ENCODE measurements at regions not wholly inside any gene's neighbourhood (a gene's known extent, or its start where the extent isn't known, plus 50 kb on each side); places are given as distances from the start of the nearest gene placed in this dataset.

DNA sequence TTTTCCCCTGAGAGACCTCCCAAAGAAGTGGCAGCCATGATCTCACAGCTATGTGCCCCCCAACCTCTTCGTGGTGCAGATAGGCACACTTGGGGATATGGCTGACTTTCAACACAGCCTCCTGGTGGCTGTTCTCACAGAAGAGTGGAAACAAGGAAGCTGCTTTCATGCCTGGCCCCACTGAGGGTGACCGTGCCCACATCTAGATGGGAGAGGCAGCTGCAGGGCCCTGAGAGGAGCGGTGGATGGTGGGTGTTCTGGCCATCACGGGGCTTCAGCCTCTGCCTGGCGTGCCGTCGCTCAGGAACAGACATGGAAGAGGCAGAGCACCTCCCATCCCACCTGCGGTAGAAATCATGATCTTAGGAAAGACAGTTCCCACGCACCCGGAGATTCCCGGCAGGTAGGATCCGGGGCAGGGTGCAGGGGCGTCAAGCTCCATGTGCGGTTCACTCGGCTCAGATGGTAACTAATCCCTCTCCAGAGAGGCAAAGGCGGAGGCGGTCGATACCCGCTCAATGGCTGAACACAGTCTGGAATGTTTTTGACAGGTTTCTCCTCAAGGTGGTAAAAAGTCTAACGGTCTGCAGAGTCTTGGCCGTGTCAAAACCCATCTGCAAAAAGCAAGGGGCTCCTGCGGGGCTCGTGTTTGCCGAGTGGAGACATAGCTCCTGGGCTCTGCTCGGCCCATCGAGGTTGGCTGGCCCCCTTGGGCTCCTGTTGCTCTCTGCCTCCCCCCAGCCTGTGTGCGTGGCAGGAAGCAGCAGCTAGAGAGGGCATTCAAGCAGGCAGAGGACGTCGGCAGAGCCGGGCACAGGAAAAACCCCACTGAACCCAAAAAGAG lies 225.2 kb upstream of the RTL1 start:
- Histone ChIP-seq H3K9me3 (ENCODE audit: control insufficient read depth, insufficient read depth, low read length) (no peaks in the 10 kb centered on the region), H3K36me3 (ENCODE audit: control insufficient read depth, insufficient read depth, low read length) (no peaks in the 10 kb centered on the region), H3K4me1 (ENCODE audit: control insufficient read depth, insufficient read depth, low read length) (no peaks in the 10 kb centered on the region), H3K4me3 (ENCODE audit: low read length) (no peak overlapping the region), H3K27ac (ENCODE audit: low read length) (no peak overlapping the region), H3K27me3 (ENCODE audit: control insufficient read depth, insufficient read depth, low read length) (no peaks in the 10 kb centered on the region)
- TF ChIP-seq, protein P1, sequence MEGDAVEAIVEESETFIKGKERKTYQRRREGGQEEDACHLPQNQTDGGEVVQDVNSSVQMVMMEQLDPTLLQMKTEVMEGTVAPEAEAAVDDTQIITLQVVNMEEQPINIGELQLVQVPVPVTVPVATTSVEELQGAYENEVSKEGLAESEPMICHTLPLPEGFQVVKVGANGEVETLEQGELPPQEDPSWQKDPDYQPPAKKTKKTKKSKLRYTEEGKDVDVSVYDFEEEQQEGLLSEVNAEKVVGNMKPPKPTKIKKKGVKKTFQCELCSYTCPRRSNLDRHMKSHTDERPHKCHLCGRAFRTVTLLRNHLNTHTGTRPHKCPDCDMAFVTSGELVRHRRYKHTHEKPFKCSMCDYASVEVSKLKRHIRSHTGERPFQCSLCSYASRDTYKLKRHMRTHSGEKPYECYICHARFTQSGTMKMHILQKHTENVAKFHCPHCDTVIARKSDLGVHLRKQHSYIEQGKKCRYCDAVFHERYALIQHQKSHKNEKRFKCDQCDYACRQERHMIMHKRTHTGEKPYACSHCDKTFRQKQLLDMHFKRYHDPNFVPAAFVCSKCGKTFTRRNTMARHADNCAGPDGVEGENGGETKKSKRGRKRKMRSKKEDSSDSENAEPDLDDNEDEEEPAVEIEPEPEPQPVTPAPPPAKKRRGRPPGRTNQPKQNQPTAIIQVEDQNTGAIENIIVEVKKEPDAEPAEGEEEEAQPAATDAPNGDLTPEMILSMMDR (IDR thresholded peaks at IDR 0.05), result no peak
- no peaks in the 10 kb centered on the region for H3K36me3 Mint-ChIP-seq
- ATAC-seq (no peak), DNase-seq (no peak)
- intact Hi-C loops (cut with micrococcal nuclease), result no loop called here
- no peaks in the 10 kb centered on the region for H3K9me3 Mint-ChIP-seq
- H3K27ac Mint-ChIP-seq, result no peak overlapping the region
- H3K27me3 Mint-ChIP-seq (ENCODE audit: low read depth in 2 of 2), result peaks cover 24 to 29% of the 10 kb centered on the region in 2 donors
- no peak overlapping the region for H3K4me3 Mint-ChIP-seq
- peaks cover 0 to 3% of the 10 kb centered on the region in 2 donors for H3K4me1 Mint-ChIP-seq
- 68% methylated on average over 30 of the region's 30 CpGs for WGBS (ENCODE audit: insufficient coverage)

DNA sequence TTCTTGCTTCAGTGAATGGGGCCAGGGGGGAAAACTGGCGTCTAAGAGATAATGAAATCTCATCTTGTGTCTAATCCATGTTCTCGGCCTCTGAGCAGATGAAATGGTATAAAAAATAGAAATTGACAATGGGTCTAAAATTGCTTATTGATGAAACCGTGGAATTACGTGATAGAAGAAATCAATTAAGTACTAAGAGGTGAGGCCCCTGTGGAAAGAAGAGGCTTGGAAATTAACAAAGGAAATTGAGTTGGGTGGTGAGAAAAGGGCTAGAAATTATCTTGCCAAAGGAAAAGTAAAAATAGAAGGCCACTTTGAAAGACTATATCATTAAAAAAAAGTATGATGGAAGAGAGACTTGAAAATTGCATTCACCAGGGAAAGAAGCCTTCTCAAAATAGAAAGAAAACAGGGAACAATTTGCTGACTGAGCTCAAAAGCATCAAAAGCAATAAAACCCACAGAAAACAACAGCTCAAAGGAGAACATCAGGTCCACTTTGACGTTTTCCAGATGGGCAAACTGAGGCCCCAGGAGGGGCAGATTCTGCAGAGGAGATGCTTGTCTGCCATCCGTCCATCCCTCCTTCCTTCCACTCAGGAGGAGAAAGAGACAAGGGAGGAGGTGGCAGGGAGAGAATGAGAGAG lies 226.1 kb upstream of the RTL1 start:
- intact Hi-C loops (cut with micrococcal nuclease), result no loop called here
- peaks cover 28 to 35% of the 10 kb centered on the region in 2 donors for H3K27me3 Mint-ChIP-seq (ENCODE audit: low read depth in 2 of 2)
- no peak for DNase-seq
- no peaks in the 10 kb centered on the region for H3K36me3 Mint-ChIP-seq
- no peaks in the 10 kb centered on the region for H3K9me3 ChIP-seq (ENCODE audit: control insufficient read depth, insufficient read depth, low read length)
- H3K4me1 Mint-ChIP-seq, result peaks cover 0 to 3% of the 10 kb centered on the region in 2 donors
- 71% methylated on average over 5 of the region's 6 CpGs for WGBS (ENCODE audit: insufficient coverage)
- no peaks in the 10 kb centered on the region for H3K4me1 ChIP-seq (ENCODE audit: control insufficient read depth, insufficient read depth, low read length)
- H3K27ac Mint-ChIP-seq, result no peak overlapping the region
- no peak overlapping the region for H3K4me3 ChIP-seq (ENCODE audit: low read length)
- H3K27me3 ChIP-seq (ENCODE audit: control insufficient read depth, insufficient read depth, low read length), result no peaks in the 10 kb centered on the region
- H3K4me3 Mint-ChIP-seq, result no peak overlapping the region
- H3K9me3 Mint-ChIP-seq, result no peaks in the 10 kb centered on the region
- TF ChIP-seq, protein P1 (IDR thresholded peaks at IDR 0.05), result no peak
- H3K27ac ChIP-seq (ENCODE audit: low read length), result no peak overlapping the region
- no peak for ATAC-seq
- H3K36me3 ChIP-seq (ENCODE audit: control insufficient read depth, insufficient read depth, low read length), result no peaks in the 10 kb centered on the region

DNA sequence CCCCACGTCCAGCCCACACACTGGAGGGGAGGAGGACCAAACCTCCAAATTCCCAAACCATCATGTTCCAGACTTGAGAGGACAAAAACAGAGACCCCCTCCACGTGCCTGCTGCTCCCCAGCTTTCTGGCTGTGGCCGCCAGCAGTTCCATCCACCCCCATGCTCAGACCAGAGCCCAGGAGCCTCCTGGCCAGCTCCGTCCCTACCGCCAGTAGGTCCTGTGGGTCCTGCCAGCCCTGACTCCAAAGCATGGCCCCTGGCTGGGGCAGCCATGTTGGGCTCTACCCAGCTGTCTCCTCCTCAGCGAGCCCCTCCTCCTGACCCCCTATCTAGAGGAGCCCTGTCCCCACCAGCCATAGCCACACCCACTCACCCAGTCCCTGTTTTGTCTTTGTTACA lies 227.3 kb upstream of the RTL1 start:
- H3K27me3 ChIP-seq (ENCODE audit: control insufficient read depth, insufficient read depth, low read length), result no peaks in the 10 kb centered on the region
- WGBS (ENCODE audit: insufficient coverage), result 81% methylated on average over 6 of the region's 6 CpGs

More for the DNA sequence above, 227.3 kb upstream of the RTL1 start:
- H3K27me3 Mint-ChIP-seq (ENCODE audit: low read depth in 2 of 2), result peaks cover 34 to 37% of the 10 kb centered on the region in 2 donors
- H3K36me3 Mint-ChIP-seq, result no peaks in the 10 kb centered on the region
- no peaks in the 10 kb centered on the region for H3K4me1 ChIP-seq (ENCODE audit: control insufficient read depth, insufficient read depth, low read length)
- intact Hi-C loops (cut with micrococcal nuclease), result no loop called here
- no peaks in the 10 kb centered on the region for H3K9me3 ChIP-seq (ENCODE audit: control insufficient read depth, insufficient read depth, low read length)
- H3K9me3 Mint-ChIP-seq, result no peaks in the 10 kb centered on the region
- H3K4me3 Mint-ChIP-seq, result no peak overlapping the region
- DNase-seq, result no peak
- TF ChIP-seq, protein P1 (IDR thresholded peaks at IDR 0.05), result no peak
- no peak for ATAC-seq
- no peaks in the 10 kb centered on the region for H3K36me3 ChIP-seq (ENCODE audit: control insufficient read depth, insufficient read depth, low read length)
- H3K27ac ChIP-seq (ENCODE audit: low read length), result no peak overlapping the region
- H3K4me1 Mint-ChIP-seq, result peaks cover 0 to 3% of the 10 kb centered on the region in 2 donors
- no peak overlapping the region for H3K4me3 ChIP-seq (ENCODE audit: low read length)
- no peak overlapping the region for H3K27ac Mint-ChIP-seq
